Activated CD8-positive, alpha-beta memory T cell treated with anti-CD3 and anti-CD28 coated beads for 48 hours (primary cell): ENCODE measurements at regions not wholly inside any gene's neighbourhood (a gene's known extent, or its start where the extent isn't known, plus 50 kb on each side); places are given as distances from the start of the nearest gene placed in this dataset.

ENCODE experiments used
- DNase-seq, 3 experiments: peaks; one replicate each; pipeline ENCODE4 v3.0.0-alpha.2; 2020; ENCODE audit warnings: low read depth in 2 of 3, low spot score in 2 of 3

DNA sequence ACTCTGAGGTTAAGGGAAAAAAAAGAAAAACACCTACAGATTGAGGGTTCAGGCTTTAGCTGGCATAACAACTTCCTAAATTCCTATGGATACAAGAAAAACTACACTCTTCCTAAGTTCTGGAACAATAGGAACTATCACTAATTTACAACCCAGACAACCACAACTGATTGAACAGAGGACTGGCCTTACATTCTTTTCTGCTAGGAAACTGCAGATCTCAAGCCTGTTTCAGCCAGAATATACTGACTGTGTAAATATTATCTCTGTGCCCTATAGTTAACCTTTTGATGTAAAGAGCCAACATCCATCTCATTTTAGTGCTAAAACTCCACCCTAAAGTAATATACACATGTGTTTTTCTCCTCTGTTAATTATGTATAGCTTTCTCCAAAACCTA, 1186.5 kb upstream of the TMPRSS15 start:
- DNase-seq, result no peak

DNA sequence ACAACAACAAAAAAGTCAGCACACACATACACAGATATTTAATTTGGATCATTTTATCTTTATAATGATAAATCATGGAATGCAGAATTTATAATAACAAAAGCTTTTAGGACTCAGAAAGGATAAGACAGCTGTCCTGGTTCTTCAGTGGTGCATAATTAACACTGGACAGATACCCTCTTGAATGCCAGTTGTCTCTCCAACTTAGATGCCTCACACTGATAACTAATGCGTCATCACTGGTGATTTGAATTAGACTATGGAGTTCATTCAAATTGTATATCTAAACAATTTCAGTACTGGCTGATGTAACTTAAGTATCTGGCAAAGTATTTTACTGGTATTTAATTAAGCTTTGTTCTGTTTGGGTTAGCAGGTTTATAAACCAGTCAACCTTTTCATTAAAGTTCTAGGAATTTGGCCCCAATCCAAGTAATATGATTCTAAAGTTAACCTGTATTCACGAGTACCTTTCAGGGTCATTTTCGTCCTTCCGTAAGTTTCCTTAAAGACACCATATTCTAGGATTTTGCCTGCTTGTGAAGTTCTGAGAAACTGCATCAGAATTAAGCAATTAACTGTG, 1199.5 kb upstream of the TMPRSS15 start:
- DNase-seq, result no peak

DNA sequence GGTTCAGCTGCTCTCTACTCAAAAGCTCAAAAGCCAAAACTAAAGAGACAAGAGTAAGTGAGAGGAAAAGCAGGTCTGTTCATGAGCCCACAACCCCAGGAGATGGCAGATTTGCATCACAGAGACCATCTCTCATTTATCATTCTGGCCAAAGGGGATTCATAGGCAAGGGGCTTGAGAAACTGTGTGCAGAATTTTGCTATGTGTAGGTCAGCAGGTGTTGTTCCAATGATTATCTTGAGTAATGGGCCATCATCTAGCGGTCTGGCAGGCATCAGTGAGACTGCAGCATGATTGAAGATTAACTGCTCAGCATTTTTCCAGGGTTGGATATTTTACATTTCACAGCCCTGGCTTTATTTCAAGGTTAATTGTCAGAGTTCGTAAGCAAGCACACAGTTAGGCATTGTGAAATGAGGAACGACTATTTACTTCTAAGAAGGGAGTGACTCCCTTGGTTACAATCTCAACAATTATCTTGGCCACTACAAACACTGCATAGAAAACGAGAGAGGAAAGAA, 1204.6 kb upstream of the TMPRSS15 start:
- no peak for DNase-seq

DNA sequence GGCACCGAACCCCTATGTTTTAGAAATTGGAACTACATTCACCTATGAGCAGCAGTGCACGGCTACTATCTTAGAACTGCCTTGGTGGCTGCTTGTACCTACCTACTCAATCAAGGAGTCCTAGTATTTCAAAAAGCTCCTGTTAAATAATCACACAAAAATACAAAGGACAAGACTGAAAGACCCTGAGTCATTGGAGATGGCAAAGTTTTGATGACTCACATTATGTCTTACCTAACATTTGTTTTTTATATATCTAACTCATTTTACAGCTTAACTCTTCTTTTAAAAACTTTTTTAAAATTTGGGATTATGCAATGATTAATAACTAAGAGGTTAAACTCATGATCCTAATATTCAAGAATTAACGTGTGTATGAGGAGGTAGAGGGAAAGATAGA, 1206.0 kb upstream of the TMPRSS15 start:
- DNase-seq, result no peak

DNA sequence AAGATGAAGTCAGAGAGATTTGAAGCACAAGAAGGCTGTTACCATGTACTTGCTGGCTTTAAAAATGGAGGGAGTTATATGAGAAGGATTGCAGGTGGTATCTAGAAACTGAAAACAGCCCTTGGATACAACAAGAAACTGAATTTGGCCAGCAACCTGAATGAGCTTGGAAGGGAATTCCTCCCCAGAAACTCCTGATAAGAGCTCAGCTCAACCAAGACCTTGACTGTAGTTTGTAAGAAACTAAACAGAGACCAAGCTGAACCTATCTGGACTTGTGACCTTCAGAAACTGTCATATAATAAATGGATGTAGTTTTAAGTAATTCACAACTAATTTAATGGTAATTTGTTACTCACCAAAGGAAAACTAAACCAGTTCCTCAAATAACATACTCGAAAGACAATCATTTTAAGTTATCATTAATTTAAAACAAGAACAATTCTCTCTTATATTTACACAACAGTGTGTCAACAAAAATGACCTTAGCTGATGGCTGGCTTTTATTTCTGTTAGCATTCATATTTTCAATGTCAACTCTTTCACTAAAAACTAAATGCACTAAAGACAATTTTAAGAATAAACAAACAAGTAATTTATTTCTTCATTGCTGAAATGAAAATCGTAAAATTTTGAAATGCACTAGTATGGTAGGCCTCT, 1218.4 kb upstream of the TMPRSS15 start:
- no peak for DNase-seq

DNA sequence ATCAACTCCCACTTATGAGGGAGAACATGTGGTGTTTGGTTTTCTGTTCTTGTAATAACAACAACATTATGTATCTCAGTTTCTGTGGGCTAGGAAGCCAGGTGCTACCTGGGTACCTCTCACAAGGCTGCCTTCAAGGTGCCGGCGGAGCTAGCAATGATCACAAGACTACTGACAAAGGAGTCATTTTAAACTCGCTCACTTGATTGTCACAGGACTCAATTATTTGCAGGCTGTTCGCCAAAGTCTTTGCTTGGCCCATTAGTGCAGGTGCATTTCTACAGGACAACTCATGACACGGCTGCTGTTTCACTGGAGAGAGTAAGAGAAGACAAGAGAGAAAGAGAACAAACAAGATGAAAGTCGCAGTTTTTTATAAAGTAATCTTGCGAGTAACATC, 1237.4 kb upstream of the TMPRSS15 start:
- no peak for DNase-seq

DNA sequence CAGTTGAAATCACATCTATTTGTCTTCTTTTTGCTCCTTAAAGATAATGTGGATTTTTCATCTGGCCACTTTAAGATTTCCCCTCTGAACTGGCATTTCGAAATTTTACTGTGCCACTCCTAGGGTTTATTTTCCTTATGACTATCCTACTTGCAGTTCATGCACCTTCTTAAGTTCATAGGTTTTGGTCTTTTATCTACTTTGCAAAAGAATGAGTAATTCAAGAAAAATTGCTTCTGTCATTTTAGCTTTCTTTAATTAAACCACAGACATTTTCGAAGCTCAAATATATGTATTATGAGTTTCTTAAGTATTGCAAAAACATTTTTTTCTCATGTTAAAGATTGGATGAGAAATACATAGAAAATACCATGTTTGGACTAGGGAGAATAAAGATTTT, 1244.8 kb upstream of the TMPRSS15 start:
- DNase-seq, result no peak

DNA sequence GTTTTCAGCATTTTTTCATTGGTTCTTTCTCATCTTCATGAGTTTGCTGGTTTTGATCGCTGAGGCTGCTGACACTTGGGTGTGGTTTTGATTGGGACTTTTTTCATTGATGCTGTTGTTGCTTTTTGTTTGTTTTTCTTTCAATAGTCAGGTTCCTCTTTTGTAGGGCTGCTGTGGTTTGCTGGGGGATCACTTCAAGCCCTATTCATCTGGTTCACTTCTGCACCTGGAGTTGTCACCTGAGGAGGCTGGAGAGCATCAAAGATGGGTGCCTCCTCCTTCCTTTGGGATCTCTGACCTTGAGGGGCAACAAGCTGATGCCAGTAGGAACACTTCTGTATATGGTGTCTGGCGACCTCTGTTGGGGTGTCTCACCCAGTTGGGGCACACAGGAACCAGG, 1279.9 kb upstream of the TMPRSS15 start:
- no peak for DNase-seq

DNA sequence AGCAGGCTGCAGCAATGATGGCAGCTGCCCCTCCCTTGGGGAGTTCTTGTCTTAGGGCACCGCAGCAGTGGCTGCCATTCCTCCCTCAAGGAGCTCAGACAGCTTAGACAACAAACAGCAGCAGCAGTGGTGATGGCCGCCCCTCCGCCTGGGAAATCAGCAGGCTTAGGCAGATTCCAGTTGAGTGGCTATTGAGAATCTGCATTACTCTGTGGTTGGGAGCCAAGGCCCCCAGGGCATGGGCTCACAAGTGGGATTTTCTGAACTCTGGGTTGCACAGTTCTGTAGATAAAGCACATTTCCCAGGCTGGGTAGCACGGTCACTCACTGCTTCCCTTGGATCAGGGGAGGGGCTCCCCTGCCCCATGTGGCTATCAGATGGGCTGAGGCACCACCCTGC, 1280.7 kb upstream of the TMPRSS15 start:
- DNase-seq, result no peak

DNA sequence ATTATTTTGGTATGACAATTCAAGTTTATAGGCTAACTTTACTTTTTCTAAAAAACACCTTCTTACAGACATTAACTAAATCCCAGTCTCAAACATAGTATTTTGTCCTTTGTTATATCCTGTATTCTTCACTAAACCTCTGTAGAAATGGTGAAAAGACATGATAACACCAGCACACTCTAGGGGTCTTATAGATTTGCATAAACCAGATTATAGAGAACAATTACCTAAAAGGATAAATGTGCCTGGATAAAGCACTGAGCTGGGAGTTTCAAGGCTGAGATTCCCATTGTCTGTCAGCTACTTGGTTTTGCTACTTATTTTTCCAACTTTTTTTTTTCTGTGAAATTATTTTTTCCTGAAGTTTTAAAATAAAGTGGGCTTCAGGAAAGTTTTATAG, 1288.6 kb upstream of the TMPRSS15 start:
- DNase-seq, result no peak

DNA sequence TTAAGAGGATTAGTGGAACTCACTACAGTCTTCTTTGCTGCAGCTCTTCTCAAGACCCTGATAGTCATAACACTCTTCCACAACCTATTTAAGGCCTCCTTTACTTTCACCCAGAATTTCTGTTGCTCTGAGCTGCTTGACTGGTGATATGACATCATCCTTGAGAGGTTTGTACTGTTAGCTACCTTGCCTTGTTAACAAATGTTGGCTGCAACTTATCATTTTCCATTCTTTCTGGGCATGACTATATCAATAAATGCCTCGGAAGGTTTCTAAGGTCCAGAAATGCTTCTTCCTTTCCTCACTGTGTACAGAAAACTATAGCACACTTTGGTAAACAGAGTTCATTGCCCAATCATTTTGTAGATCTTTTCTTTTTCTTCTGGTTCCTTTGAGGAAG, 1292.2 kb upstream of the TMPRSS15 start:
- no peak for DNase-seq

DNA sequence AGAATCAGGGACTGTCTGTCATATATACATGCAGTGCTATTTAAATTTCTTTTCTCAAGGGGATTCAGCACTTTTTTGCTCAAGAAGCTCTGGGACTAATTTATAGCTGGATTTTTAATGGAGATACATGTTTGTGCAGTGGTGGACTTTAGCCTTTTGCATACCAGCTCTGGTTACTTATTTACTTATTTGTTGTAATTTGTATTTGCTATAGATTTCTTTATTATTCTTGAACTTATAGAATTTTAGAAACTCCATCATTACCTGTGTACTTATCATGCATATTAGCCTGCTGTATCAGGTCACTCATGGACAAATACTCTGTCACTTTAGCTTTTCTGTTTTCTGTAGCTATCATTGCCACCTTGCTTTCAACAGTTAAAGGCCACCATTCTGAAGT, 1296.9 kb upstream of the TMPRSS15 start:
- DNase-seq, result no peak

DNA sequence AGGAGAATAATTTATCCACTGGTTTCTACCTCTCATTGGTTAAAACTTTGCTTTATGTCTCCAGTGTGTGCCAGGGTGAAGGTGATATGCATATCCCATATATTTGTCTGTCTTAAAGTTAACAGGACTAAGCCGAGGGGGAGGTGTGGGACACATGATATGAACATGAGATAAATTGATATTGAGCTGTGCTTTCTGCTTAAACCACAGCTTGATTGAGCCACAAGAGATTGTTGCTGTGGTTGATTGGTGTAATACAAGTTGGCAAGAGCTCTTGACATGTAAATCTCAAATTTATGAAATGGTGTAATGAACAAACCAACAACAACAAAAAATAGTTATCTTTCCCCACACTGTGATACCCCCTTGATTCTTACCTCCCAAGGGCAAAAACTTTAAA, 1295.5 kb upstream of the NCAM2 start:
- no peak for DNase-seq

DNA sequence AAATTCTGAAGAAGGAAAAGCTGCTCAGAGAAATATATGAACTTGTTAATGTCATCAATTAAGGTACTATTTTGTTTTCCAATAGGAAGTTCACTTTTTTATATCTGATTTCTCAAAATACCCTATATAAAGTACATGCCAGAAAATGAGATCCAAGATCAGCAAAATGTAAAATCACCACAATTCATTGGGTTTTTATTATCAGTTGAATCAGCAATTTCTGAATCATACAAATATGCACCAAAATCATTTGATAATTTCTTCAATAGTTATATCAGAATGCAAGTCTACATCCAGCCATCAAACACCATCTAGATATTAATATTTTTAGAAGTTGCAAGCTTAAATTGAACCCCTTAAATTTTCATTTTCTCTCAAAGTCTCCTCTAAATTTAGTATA, 1293.4 kb upstream of the NCAM2 start:
- no peak for DNase-seq

DNA sequence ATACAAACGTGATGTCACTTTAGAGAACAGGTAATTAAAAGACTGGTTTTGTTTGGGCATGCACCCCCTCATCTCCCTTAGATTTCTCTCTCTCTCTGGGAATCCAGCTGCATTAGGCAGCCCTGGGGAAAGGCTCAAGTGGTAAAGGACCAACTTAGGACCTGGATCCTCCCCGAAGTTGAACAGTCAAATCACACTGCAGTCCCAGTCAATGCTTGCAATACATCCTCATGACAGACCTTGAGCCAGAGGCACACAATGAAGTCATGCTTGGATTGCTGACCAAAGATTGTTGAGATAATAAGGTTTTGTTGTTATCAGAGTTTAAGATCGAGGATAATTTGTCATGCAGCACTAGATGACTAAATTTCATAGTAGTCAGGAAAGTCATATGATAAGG, 1285.8 kb upstream of the NCAM2 start:
- no peak for DNase-seq

DNA sequence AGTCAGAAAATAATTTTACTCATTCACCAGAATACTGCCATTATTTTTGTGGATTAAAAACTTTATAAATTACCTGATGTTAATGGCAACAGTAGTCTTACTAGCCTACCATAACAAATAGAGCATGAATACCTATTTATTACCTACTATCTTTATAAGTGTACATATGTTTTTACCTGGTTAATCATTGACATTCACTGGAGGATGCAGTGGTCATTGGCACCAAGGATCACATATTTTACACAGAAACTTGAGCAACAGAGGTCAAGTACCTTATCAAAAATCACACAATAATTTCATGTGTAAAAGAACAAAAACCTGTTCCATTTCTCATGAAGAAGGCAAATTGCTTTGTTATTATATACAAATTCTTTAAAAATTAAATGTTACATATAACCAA, 1284.9 kb upstream of the NCAM2 start:
- DNase-seq, result no peak

DNA sequence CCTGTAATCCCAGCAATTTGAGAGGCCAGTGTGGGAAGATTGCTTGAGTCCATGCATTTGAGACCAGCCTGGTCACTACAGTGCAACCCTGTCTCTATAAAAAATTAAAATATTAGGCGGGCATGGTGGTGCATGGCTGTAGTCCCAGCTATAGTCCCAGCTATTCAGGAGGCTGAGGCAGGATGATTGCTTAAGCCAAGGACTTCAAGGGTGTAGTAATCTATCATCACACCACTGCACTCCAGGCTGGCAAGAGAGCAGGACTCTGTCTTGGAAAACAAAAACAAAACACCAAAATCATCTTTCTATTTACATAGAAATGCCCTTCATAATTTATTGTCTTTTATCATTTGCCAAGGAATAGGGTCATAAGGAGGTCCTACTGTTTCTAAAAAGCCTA, 1274.1 kb upstream of the NCAM2 start:
- DNase-seq, result no peak

DNA sequence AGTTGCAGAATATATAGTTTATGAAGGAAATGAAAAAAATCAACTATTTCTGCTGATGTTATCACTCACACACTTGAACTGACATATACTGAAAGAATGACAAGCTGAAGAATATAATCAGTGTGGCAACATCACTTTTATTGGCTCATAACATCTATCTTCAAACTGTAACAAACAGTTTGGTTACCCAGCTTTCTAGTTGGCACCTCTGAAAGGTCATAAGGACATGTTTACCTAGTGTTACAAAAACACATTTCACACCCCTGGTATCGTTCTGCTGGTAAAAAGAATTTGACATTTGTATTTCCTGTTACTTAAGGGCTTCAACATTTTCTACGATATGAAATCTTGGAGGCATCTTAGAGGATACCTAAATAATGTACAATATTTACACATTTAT, 1267.0 kb upstream of the NCAM2 start:
- DNase-seq, result no peak

DNA sequence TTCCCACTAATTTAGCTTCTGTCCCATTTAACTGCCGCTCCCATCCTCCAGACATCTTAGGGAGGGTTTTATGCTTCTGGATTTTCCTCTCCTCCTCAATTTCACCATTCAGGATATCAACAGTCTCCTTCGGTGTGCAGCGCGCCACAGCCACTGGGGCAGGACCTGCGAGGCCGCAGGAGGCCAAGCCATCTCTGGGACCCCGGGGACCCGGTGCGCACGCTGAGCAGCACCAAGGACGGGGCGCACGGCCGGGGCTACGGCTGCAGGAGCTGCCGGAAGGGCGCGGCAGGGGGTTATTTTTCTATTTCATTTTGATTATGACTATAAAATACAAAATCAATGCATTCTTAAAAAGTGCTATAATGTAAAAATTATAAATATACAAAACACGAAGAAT, 1238.4 kb upstream of the NCAM2 start:
- no peak for DNase-seq

DNA sequence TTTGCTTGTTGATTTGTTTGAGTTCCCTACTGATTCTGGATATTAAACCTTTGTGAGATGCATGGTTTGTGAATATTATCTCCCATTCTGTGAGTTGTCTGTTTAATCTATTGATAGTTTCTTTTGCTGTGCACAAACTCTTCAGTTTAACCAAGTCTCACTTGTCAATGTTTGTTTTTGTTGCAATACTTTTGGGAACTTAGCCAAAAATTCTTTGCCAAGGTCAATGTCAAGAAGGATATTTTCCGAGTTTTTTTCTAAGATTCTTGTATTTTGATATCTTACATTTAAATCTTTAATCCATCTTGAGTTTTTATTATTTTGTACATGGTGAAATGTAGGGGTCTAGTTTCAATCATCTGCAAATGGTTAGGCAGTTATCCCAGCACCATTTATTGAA, 1230.7 kb upstream of the NCAM2 start:
- DNase-seq, result no peak

DNA sequence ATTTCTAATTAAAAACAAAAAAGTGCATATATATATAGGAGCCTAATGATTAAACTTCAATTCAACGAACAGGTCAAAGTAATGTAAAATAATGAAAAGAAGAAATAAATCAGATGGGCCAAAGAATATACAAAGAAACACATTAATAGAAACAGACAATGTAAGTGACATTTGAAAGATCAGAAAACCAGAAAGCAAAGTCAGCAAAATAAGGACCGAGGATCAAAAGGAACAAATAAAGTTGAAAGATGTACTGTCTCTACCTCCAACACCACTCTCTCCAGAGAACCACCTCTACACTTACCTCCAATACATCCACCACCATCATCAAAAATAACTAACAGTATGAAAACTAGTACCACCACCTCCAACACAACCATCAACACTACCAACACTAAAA, 1226.3 kb upstream of the NCAM2 start:
- DNase-seq, result no peak

DNA sequence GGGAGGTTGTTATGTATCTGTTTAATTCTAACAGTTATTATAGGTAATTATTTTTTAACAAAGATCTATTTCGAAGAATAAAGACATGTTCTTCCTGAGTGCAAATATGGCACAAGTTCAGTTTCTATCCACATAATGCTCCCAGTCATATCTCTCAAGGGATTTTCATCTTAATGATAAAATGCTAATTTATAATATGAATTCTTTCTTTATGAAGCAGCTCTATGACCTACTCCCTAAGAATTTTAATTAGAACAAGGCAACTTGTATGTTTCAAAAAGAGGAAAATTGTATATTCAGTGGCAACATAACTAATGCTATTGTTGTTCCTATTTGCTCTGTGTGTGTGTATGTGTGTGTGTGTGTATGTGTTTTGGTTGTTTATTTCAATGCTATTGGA, 1222.1 kb upstream of the NCAM2 start:
- no peak for DNase-seq
